HepG2 (cell line): ENCODE measurements at regions not wholly inside any gene's neighbourhood (a gene's known extent, or its start where the extent isn't known, plus 50 kb on each side); places are given as distances from the start of the nearest gene placed in this dataset.

Source experiments
- ATAC-seq: fragments of 200-7000 bp; cut with Tn5 transposase; 3 replicates; pipeline ENCODE4 v1.9.1; 2020; ENCODE audit warnings: mild to moderate bottlenecking, moderate library complexity
- BruUV-seq: library from RNA; stranded (reverse); fragments of 400-500 nt; replicated peaks from 2 replicates; lab custom pipeline; 2021; lab: Mats Ljungman, UMichigan
- CTCF ChIA-PET: fragments of 300-600 bp; formaldehyde crosslinking; extraction: SDS; loops from one replicate; lab custom pipeline; 2021; ENCODE audit warnings: low total read pairs, inconsistent platforms, low intra/inter-chr PET ratio; lab: Yijun Ruan, JAX
- POLR2A ChIA-PET: fragments of 350-600 bp; sonication (Branson Sonifier 250); formaldehyde crosslinking; loops from one replicate; lab custom pipeline; 2020; ENCODE audit warnings: antibody characterized with exemption, inconsistent platforms; lab: Yijun Ruan, JAX
- DNase-seq: peaks from one replicate; pipeline ENCODE4 v3.0.0-alpha.2; 2015; ENCODE audit warnings: low spot score
- FAIRE-seq: peaks from 3 replicates; lab custom pipeline; 2011; peaks lifted over from hg19 to GRCh38; lab: Jason Lieb, UNC
- H2AFZ ChIP-seq: one replicate; pipeline ENCODE4 v1.6.1; 2011; ENCODE audit warnings: low read length, inconsistent platforms
- H3K27ac ChIP-seq: fragments of 300-600 bp; 3 replicates; pipeline ENCODE4 v1.8.0; 2011; ENCODE audit warnings: mixed run types, mild to moderate bottlenecking, mixed read lengths, low read length, inconsistent platforms; ENCODE audit not compliant: insufficient read depth; ENCODE audit errors: extremely low read length
- H3K27me3 ChIP-seq, 2 experiments: fragments of 200-600 bp in 1 of 2; 2 replicates in 1 of 2; 3 replicates in 1 of 2; pipeline versions ENCODE4 v1.6.0 to v1.8.0; 2011; ENCODE audit warnings: low read length in 2 of 2, mild to moderate bottlenecking in 2 of 2, moderate library complexity in 2 of 2, inconsistent platforms in 1 of 2; ENCODE audit not compliant: insufficient read depth in 2 of 2, control insufficient read depth in 1 of 2
- H3K36me3 ChIP-seq, 2 experiments: fragments of 200-600 bp in 1 of 2; replicated peaks in 1 of 2; 2 replicates in 1 of 2; 3 replicates in 1 of 2; pipeline versions ENCODE4 v1.5.1 to v1.8.0; 2011; ENCODE audit warnings: low read length in 2 of 2, inconsistent platforms in 1 of 2; ENCODE audit not compliant: insufficient read depth in 2 of 2, control insufficient read depth in 1 of 2
- H3K4me1 ChIP-seq: 2 replicates; pipeline ENCODE4 v1.5.1; 2012; ENCODE audit warnings: low read length, inconsistent platforms; ENCODE audit not compliant: insufficient read depth
- H3K4me2 ChIP-seq: 2 replicates; pipeline ENCODE4 v1.6.0; 2011; ENCODE audit warnings: low read depth, low read length, inconsistent platforms
- H3K4me3 ChIP-seq, 3 experiments: fragments of 200-600 bp in 1 of 3; sonication (generic), shearing (Covaris generic) in 1 of 3; replicated peaks in 1 of 3; 2 replicates each; pipeline ENCODE4 v1.5.1; 2011 to 2016; ENCODE audit warnings: low read length in 3 of 3, inconsistent platforms in 2 of 3, low read depth in 2 of 3, mild to moderate bottlenecking in 2 of 3, control low read depth in 1 of 3, mixed read lengths in 1 of 3; ENCODE audit not compliant: insufficient read depth in 1 of 3
- H3K79me2 ChIP-seq: one replicate; pipeline ENCODE4 v1.6.1; 2011; ENCODE audit warnings: low read length, inconsistent platforms; ENCODE audit not compliant: insufficient read depth
- H3K9ac ChIP-seq: 2 replicates; pipeline ENCODE4 v1.6.0; 2011; ENCODE audit warnings: mild to moderate bottlenecking, low read depth, low read length, inconsistent platforms; ENCODE audit not compliant: insufficient read depth
- H3K9me3 ChIP-seq: 2 replicates; pipeline ENCODE4 v1.5.1; 2012; ENCODE audit warnings: mild to moderate bottlenecking, low read length
- H4K20me1 ChIP-seq: 2 replicates; pipeline ENCODE4 v1.6.0; 2011; ENCODE audit warnings: inconsistent platforms, mild to moderate bottlenecking, low read length, moderate library complexity; ENCODE audit not compliant: insufficient read depth
- HIVEP1 ChIP-seq: sonication (generic); formaldehyde crosslinking; IDR thresholded peaks from 2 replicates; pipeline ENCODE4 v1.4.0; 2020; ENCODE audit warnings: mild to moderate bottlenecking, missing genetic modification reagents
- IRX3 ChIP-seq: sonication (generic); formaldehyde crosslinking; IDR thresholded peaks from 2 replicates; pipeline ENCODE4 v1.8.1; 2023; ENCODE audit warnings: mild to moderate bottlenecking, low read depth, missing genetic modification reagents, borderline replicate concordance
- MYC ChIP-seq: sonication (generic); formaldehyde crosslinking; IDR thresholded peaks from 2 replicates; pipeline ENCODE4 v1.9.0; 2021; ENCODE audit warnings: missing genetic modification reagents, borderline replicate concordance
- NBN ChIP-seq: fragments of 450-650 bp; conservative IDR thresholded peaks from 2 replicates; pipeline ENCODE4 v1.6.1; 2017
- PAWR ChIP-seq: sonication (generic); formaldehyde crosslinking; IDR thresholded peaks from 2 replicates; pipeline ENCODE4 v1.4.0; 2020; ENCODE audit warnings: missing genetic modification reagents, mild to moderate bottlenecking, borderline replicate concordance
- POLR2G ChIP-seq: fragments of 200-400 bp; formaldehyde crosslinking; IDR thresholded peaks from 2 replicates; pipeline ENCODE4 v1.6.1; 2018; ENCODE audit warnings: mild to moderate bottlenecking, low read depth, low read length, moderate library complexity
- PRPF4 ChIP-seq: fragments of 200-400 bp; formaldehyde crosslinking; IDR thresholded peaks from 2 replicates; pipeline ENCODE4 v1.6.1; 2016; ENCODE audit warnings: low read length, low read depth; ENCODE audit not compliant: poor library complexity, severe bottlenecking
- RELA ChIP-seq: sonication (generic); formaldehyde crosslinking; IDR thresholded peaks from 2 replicates; pipeline ENCODE4 v1.4.0; 2020; ENCODE audit warnings: missing genetic modification reagents
- RXRA ChIP-seq: sonication (generic); formaldehyde crosslinking; IDR thresholded peaks from 2 replicates; pipeline ENCODE4 v1.5.1; 2020; ENCODE audit warnings: missing genetic modification reagents
- SIN3B ChIP-seq: fragments of 150-350 bp; IDR thresholded peaks from 2 replicates; pipeline ENCODE4 v1.6.1; 2014; ENCODE audit warnings: low read length
- ZFY ChIP-seq: sonication (generic); formaldehyde crosslinking; IDR thresholded peaks from 2 replicates; pipeline ENCODE4 v1.4.0; 2020; ENCODE audit warnings: missing genetic modification reagents
- ZNF335 ChIP-seq: sonication (generic); formaldehyde crosslinking; IDR thresholded peaks from 2 replicates; pipeline ENCODE4 v1.4.0; 2020; ENCODE audit warnings: missing genetic modification reagents
- ZNF644 ChIP-seq: IDR thresholded peaks from 2 replicates; pipeline ENCODE4 v1.6.1; 2016; ENCODE audit warnings: low read depth
- WGBS: methylation state at CpG from one replicate; pipeline ENCODE4 v1.1.6; 2017; ENCODE audit warnings: low lambda C conversion rate; 5-methylcytosine and 5-hydroxymethylcytosine counted together
- in situ Hi-C: cut with HindIII; loops from 2 replicates; pipeline ENCODE4 v1.10.0; 2017; ENCODE audit warnings: low pct_unique_long_range_greater_than_20kb; ENCODE audit not compliant: extremely low pct_ligation_motif_present
- intact Hi-C: fragments of 100-400 bp; cut with micrococcal nuclease; formaldehyde crosslinking; loops from one replicate; pipeline ENCODE4 v1.10.0; 2022; ENCODE audit not compliant: unreplicated experiment
- TF ChIP-seq, protein P1 (sequence below): sonication (generic); formaldehyde crosslinking; IDR thresholded peaks from 2 replicates; pipeline ENCODE4 v1.5.0; 2020; ENCODE audit warnings: mild to moderate bottlenecking, missing genetic modification reagents
- TF ChIP-seq, protein P2 (sequence below): sonication (generic); formaldehyde crosslinking; IDR thresholded peaks from 2 replicates; pipeline ENCODE4 v1.9.0; 2022; ENCODE audit warnings: low read depth, missing genetic modification reagents

DNA sequence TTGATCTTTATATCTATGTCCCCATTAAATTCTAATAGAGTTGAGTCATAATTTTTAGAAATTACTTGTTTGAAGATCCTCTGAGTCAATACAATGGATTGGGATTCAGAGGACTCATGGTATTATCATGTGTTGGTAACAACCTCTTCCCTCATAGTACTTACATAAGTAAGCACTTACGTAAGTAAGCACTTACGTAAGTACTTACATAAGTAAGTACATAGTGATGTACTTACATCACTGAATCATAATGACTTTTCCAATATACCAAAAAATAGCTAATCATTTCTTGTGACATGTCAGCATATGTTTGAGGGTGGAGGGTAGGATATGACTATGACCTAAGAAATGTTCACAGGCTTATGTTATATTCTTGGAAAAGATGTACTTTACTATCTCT lies 740.5 kb downstream of the SORCS1 start:
- H3K4me3 ChIP-seq, result no peak overlapping the region
- intact Hi-C loops, result no loop called here
- POLR2A ChIA-PET, result no interaction called here
- TF ChIP-seq ZNF335 (no peak), ZNF644 (no peak), IRX3 (no peak), ZFY (CRISPR knock-in tag) (no peak), RELA (no peak), PRPF4 (no peak), SIN3B (no peak), NBN (no peak), PAWR (CRISPR knock-in tag) (no peak), POLR2G (no peak), RXRA (CRISPR knock-in tag) (no peak), HIVEP1 (CRISPR knock-in tag) (no peak), MYC (CRISPR knock-in tag) (no peak)
- TF ChIP-seq, protein P1, sequence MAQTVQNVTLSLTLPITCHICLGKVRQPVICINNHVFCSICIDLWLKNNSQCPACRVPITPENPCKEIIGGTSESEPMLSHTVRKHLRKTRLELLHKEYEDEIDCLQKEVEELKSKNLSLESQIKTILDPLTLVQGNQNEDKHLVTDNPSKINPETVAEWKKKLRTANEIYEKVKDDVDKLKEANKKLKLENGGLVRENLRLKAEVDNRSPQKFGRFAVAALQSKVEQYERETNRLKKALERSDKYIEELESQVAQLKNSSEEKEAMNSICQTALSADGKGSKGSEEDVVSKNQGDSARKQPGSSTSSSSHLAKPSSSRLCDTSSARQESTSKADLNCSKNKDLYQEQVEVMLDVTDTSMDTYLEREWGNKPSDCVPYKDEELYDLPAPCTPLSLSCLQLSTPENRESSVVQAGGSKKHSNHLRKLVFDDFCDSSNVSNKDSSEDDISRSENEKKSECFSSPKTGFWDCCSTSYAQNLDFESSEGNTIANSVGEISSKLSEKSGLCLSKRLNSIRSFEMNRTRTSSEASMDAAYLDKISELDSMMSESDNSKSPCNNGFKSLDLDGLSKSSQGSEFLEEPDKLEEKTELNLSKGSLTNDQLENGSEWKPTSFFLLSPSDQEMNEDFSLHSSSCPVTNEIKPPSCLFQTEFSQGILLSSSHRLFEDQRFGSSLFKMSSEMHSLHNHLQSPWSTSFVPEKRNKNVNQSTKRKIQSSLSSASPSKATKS (CRISPR knock-in tag), result no peak
- TF ChIP-seq, protein P2, sequence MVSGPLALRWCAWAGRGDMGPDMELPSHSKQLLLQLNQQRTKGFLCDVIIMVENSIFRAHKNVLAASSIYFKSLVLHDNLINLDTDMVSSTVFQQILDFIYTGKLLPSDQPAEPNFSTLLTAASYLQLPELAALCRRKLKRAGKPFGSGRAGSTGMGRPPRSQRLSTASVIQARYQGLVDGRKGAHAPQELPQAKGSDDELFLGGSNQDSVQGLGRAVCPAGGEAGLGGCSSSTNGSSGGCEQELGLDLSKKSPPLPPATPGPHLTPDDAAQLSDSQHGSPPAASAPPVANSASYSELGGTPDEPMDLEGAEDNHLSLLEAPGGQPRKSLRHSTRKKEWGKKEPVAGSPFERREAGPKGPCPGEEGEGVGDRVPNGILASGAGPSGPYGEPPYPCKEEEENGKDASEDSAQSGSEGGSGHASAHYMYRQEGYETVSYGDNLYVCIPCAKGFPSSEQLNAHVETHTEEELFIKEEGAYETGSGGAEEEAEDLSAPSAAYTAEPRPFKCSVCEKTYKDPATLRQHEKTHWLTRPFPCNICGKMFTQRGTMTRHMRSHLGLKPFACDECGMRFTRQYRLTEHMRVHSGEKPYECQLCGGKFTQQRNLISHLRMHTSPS (CRISPR knock-in tag), result no peak
- TF ChIP-seq, all 625 proteins: peak for 0
- Histone ChIP-seq H3K27me3 (no peaks in the 10 kb centered on the region), H3K4me2 (no peak overlapping the region), H3K27ac (no peak overlapping the region), H3K9me3 (peaks cover 59% of the 10 kb centered on the region), H3K79me2 (no peaks in the 10 kb centered on the region), H3K36me3 (no peaks in the 10 kb centered on the region), H2AFZ (no peak overlapping the region), H4K20me1 (no peaks in the 10 kb centered on the region), H3K9ac (no peak overlapping the region), H3K4me1 (no peaks in the 10 kb centered on the region)
- no TSS peak for BruUV-seq
- FAIRE-seq (no peak), ATAC-seq (no peak), DNase-seq (no peak)
- 17% methylated on average over 2 of the region's 2 CpGs for WGBS
- in situ Hi-C loops, result no loop called here
- CTCF ChIA-PET, result no interaction called here
